ENCODE measurements at regions not wholly inside any gene's neighbourhood (a gene's known extent, or its start where the extent isn't known, plus 50 kb on each side); places are given as distances from the start of the nearest gene placed in this dataset.

DNA sequence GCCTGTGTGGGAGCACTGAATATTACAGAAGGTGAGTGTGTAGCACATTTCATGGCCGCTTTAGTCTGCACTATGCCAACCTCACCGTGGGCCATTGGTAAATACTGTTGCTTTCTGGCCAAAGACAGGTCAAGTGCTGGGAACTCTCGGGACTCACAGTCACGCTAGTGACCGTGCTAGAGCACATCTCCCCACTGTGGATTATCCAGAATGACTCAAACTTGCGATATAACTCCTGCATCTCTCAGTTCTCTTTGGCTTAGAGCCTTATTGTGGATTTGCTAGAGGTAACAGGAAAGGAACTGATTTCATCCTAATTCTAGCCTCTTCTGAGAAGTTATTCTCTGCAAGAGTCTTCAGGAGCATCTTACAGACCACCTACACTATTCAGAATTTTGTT is 86.5 kb downstream of the DAD1 start:
- no peak for DNase-seq (ENCODE audit: low read depth)
- TF ChIP-seq, protein P1, sequence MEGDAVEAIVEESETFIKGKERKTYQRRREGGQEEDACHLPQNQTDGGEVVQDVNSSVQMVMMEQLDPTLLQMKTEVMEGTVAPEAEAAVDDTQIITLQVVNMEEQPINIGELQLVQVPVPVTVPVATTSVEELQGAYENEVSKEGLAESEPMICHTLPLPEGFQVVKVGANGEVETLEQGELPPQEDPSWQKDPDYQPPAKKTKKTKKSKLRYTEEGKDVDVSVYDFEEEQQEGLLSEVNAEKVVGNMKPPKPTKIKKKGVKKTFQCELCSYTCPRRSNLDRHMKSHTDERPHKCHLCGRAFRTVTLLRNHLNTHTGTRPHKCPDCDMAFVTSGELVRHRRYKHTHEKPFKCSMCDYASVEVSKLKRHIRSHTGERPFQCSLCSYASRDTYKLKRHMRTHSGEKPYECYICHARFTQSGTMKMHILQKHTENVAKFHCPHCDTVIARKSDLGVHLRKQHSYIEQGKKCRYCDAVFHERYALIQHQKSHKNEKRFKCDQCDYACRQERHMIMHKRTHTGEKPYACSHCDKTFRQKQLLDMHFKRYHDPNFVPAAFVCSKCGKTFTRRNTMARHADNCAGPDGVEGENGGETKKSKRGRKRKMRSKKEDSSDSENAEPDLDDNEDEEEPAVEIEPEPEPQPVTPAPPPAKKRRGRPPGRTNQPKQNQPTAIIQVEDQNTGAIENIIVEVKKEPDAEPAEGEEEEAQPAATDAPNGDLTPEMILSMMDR (IDR thresholded peaks at IDR 0.05; ENCODE audit: control insufficient read depth, insufficient read depth, low read depth, low read length, missing control alignments): no peak
- no peak overlapping the region for H3K4me3 ChIP-seq (ENCODE audit: control insufficient read depth, low read depth, low read length)

DNA sequence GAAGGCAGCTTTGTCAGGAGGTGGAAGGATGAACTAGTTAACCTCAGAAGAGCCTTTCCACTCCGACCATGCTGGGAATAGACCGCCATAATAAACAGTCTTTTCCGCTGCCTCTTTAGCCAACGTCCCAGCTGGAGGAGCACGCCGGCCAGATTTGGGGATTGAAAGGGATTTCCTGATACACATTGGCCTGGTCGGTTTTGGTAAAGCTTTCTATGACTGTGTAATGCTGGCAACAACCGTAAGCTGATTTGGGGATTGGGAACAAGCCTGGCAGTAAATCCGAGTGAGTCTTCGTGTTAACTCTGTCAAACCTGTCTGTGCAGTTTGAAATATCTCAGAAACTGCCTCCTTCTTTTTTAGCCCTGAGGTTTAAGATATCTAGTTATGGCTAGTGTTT is 87.0 kb downstream of the DAD1 start:
- DNase-seq (ENCODE audit: low read depth): no peak
- no peak overlapping the region for H3K4me3 ChIP-seq (ENCODE audit: control insufficient read depth, low read depth, low read length)
- TF ChIP-seq, protein P1 (IDR thresholded peaks at IDR 0.05; ENCODE audit: control insufficient read depth, insufficient read depth, low read depth, low read length, missing control alignments): no peak

DNA sequence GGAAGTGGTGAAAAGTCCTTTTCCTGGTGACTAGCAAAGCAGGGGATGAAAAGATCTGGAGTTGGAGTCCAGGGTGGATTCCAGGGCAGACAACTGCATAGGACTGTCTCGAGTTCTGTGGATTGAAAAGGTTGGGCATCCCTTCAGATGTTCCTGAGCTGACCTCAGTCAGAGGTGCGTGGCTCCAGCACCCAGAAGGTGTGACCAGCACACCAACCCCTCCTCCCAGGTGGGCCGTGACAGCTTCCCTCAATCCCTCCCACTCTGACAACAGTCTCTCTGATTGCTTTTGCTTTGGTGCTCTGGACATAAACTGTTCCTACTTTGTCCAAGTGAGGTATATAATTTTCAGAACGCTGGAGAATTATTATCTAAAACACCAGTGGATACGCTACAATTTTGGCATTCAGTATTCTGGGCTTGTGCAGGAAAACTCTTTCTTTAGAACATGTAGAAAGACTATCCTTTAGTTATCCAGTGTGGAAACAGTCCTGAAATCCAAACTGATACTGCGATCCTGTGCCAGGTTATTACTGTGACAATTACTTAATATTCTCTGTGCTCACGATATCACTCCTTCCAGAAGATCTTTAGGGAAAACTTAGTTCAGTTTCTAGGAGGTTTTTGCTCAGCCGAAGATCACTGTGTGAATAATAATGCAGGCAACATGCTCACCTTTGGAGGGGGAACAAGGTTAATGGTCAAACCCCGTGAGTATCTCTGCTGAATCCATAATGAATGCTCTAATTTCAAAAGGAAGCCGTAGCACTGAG is 87.9 kb downstream of the DAD1 start:
- TF ChIP-seq, protein P1 (IDR thresholded peaks at IDR 0.05; ENCODE audit: control insufficient read depth, insufficient read depth, low read depth, low read length, missing control alignments): no peak
- H3K4me3 ChIP-seq (ENCODE audit: control insufficient read depth, low read depth, low read length): no peak overlapping the region
- DNase-seq (ENCODE audit: low read depth): no peak

DNA sequence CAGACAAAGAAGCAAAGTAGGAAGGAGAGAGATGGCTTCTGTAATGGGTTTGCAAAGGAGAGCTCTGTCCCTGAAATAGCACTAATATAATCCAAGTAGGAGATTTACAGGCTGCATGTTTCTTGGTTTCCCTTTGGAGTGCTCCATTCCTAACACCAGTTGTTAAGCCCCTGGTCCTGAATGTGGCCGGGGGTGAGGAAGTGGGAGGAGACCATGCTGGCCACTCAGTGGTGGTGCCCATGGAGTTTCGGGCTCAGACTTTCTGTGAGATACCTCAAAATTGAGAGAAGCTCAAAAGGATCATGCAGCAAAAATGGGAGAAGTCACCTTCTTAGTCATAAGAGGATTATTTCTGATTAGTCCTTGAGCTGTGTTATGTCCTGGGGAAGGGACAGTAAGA is 88.5 kb downstream of the DAD1 start:
- DNase-seq (ENCODE audit: low read depth): no peak
- TF ChIP-seq, protein P1 (IDR thresholded peaks at IDR 0.05; ENCODE audit: control insufficient read depth, insufficient read depth, low read depth, low read length, missing control alignments): no peak
- H3K4me3 ChIP-seq (ENCODE audit: control insufficient read depth, low read depth, low read length): no peak overlapping the region

DNA sequence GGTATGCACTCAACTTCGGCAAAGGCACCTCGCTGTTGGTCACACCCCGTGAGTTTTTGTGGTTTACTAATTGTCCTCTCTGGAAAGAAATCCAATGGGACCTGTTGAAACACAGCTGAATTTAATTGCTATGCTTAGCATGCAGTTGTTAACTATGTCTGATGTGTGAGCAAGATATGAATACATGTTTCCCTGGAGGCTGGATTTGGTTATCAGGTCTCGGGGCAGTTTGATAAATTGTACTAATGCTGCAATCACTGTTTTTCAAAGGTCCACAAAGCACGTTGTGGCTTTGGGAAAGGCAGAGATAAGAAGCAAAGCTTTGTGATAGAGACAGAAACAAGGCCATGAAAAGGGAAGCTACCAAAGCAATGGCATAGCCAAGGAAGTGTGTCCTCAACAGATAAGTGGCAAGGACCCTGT is 91.3 kb downstream of the DAD1 start:
- no peak overlapping the region for H3K4me3 ChIP-seq (ENCODE audit: control insufficient read depth, low read depth, low read length)
- no peak for DNase-seq (ENCODE audit: low read depth)
- TF ChIP-seq, protein P1 (IDR thresholded peaks at IDR 0.05; ENCODE audit: control insufficient read depth, insufficient read depth, low read depth, low read length, missing control alignments): no peak

DNA sequence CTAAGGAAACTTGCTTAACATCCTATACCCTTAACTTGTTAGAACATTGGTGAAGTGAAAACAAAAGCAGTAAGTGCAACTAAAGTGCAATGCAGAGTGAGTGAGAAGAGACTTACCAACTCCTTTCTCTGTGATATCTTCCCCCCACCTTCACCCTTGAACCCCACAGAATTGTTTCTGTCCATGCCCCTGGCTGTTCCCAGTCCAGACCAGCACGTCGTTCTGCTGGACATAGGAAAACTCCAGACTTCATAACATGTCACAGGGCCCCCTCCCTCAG is 91.9 kb downstream of the DAD1 start:
- TF ChIP-seq, protein P1 (IDR thresholded peaks at IDR 0.05; ENCODE audit: control insufficient read depth, insufficient read depth, low read depth, low read length, missing control alignments): no peak
- H3K4me3 ChIP-seq (ENCODE audit: control insufficient read depth, low read depth, low read length): no peak overlapping the region
- DNase-seq (ENCODE audit: low read depth): no peak

All from AG09309 (cell line).